ENCODE measurements at regions not wholly inside any gene's neighbourhood (a gene's known extent, or its start where the extent isn't known, plus 50 kb on each side); places are given as distances from the start of the nearest gene placed in this dataset.
A peak's percentile ranks its signal among the peaks of the same experiment; 100 is the strongest.

- DNase-seq (ENCODE audit: low spot score), result peak; percentile 43
Observed at GRCh38 chr2:236718207-236718992, 148.8 kb downstream of the ACKR3 start.

GRCh38 chr2:236719192-236719635 lies 149.6 kb downstream of the ACKR3 start:
- DNase-seq (ENCODE audit: low spot score), result no peak

- DNase-seq (ENCODE audit: low spot score), result no peak
Observed at GRCh38 chr2:236720974-236721540, 151.4 kb downstream of the ACKR3 start.

- DNase-seq (ENCODE audit: low spot score), result no peak
Observed at GRCh38 chr2:236724200-236724599, 154.6 kb downstream of the ACKR3 start.

DNA sequence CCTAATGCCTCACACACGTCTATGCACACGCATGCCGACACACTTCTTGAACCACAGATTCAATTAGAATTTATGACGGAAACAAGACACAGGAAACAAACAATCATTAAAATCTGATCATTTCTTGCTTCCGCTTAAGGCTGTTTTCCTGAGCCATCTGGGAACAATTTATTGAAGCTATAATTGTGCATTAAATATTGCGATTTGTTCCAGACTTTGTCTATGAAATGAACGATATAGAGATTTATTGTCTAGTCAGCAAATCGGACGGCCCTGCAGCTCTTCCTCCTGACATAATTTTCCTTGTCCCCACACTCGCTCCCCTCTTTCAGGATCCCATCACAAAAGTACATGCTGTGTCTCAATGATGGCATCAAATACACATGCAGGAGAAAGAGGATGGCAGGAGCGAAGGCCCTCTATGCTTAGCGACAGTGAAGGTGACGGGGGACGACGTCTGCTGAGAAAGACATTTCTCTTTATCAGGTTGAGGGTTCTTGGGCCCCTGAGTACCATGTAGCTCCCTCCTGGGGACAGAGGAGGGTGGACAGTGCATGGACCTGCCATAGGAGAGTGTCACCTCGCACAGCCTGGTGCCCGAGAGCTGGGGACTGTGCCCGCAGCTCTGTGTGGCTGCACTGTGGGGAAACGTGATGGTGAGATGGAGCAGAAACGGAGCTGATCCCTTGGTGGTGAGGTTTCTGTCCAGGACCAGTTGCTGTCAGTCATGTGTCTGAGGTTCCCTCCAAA lies 157.3 kb downstream of the ACKR3 start:
- DNase-seq (ENCODE audit: low spot score), result no peak

- no peak for DNase-seq (ENCODE audit: low spot score)
Observed at GRCh38 chr2:236728916-236729670, 159.5 kb downstream of the ACKR3 start.

DNA sequence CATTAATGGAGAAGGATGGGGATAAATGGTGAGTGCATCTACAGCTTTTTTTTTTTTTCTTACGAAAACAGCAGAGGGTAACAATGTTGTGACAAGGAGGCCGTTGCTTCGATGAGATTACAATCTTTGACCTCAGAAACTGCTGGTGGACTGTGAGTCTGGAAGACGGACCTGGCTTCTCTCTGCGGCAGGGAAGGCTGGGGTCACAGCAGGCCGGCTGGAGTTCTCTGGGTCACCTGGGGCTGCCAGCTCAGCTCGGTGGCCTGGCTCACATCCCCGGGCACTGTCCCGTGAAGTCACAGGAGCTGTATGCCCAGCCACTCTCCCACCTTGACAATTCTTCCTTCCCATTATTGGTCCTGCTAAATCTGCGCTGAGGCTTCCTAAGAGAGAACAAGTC lies 160.8 kb downstream of the ACKR3 start:
- no peak for DNase-seq (ENCODE audit: low spot score)

DNA sequence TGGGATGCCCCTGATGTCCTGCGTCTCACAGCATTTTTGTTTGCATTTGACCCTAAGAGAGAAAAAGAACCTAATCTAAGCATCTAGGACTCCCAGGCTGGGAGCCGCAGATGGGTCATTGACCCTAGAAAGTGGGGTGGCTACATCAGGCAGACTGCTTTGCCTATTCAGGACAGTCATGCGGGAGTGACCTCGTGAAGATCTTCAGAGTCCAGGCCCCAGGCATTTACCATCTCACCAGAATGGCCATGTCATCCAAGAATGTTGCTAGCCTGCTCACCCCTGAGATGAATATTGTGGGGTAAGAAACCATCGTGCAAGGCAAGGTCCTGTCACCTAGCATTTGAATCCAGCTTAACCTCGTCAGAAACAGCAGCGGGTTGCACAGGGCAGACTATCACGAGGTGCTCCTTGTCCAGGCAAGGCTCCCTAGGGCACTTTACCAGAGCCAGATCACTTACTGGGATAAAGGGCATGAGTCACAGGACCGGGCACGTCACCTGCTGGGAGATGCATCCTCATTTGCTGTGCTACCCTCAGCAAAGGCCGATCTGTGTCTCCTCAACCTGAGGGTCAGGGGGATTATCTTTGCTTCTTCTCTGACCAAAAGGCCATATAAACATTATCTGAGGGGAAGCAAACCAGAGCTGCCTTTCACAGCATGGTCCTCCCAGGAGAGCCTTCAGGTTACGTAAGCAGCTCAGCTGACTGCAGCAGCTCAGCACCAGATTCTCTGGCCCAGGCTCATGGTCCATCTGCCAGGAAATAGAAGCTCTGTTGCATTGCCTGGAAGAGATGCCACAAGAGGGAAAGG lies 162.3 kb downstream of the ACKR3 start:
- DNase-seq (ENCODE audit: low spot score), result peak; percentile 53

- DNase-seq (ENCODE audit: low spot score), result no peak
Observed at GRCh38 chr2:236733156-236733555, 163.5 kb downstream of the ACKR3 start.

- no peak for DNase-seq (ENCODE audit: low spot score)
Observed at GRCh38 chr2:236735825-236736238, 166.2 kb downstream of the ACKR3 start.

DNA sequence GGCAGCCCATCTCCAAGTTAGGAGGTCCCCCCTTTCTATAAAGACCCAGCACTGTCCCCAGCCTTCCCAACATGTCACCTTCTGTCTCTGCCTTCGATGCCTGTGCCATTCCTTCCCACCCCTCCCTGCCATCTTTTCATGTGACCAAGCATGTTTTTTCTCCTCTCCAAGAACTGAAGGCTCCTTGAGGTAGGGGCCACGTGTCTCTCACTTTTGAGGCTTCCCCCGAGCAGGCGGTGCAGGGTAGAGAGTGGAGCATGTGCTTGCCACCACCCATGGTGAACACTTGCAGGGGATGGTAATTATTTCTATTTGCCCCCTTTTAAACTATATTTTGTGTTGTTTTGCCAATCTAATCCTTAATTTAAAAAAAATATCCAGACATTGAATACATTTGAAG lies 168.4 kb downstream of the ACKR3 start:
- DNase-seq (ENCODE audit: low spot score), result no peak

DNA sequence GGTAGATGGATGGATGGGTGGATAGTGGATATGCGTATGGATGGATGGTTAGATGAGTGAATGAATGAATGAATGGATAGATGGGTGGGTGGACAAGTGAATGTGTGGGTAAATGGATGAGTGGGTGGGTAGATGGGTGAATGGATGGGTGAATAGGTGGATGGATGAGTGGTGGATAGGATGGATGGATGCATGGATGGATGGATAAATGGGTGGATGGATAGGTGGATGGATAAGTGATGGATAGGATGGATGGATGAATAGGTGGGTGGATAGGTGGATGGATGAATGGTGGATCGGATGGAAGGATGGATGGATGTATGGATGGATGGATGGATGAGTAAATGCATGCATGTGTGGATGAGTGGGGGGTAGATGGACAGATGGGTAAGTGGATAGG lies 169.3 kb downstream of the ACKR3 start:
- no peak for DNase-seq (ENCODE audit: low spot score)

GRCh38 chr2:236739663-236740062 lies 170.0 kb downstream of the ACKR3 start:
- DNase-seq (ENCODE audit: low spot score), result no peak

DNA sequence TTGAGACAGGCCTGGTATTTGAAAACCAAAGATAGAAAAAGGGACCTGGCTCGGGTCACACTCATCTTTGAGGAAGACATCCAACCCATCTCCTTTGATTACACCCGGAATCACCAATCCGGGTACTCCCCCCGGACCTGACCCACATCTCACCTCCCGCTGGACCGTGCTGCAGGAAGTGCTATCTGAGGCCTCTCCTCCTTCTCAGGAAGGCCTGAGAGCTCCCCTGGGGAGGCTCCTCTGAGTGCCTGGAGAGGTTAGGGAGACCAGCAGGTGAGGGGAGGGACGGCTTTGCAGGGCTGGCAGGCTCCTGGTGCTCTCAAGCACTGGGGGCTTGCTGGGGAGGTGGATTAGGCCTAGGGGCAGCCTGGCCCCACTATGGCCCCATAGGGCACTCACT lies 170.9 kb downstream of the ACKR3 start:
- no peak for DNase-seq (ENCODE audit: low spot score)

DNA sequence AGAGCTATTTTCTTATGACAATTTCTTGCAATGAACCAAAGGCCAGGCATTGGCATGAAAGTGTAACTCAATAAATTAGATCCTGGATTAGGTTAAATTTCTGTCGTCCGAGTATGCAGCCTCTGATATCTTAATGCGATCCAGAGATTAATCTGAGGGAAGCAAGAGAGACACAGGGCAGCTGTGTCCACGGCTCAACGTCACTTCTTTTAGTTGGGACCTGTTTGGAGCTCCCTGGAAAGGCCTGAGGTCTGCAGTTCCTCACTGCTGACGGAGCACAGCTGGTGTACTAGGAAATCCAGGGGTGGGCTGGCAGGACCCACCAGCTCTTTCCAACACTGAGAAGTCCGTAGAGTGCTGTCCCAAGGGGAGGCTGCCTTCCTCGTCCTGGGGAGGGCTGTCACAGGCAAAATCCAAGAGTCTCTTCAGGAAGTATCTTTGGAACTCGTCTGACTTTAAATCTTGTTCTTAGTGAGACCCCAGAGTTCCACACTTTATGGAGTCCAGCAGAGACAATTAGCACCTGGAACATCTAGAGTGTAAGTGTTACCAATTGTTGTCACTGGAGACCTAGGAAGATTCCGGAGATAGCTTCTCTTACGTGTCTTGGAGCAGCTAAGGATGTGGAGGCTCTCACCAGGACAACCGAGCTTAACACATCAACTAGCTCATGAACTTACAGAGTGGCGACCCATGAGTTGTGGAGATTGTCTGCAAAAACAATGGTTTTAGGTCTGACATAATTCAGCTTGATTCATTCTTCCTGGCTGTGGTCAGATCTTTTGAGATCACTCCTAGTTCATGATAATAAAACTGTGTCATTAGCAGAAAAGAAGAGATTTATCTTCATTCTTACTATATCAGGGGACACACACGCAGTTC lies 173.7 kb downstream of the ACKR3 start:
- peak; percentile 62 for DNase-seq (ENCODE audit: low spot score)

DNA sequence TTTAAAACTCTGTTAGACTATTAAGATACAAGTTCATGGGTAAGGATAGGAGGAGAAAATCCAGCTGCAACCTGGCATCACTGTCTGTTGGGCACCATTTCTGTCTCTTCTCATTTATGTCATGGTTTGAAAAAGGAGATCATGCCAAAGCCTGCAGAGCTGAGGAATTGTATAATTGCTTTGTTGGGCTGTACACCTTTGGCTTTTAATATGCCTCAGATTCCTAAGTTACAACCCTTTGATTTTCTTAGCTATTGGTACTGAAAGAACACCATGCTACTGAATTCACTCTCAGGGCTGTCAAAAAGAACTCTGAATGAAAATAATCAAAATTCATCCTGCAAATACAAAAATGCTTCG lies 174.3 kb downstream of the ACKR3 start:
- no peak for DNase-seq (ENCODE audit: low spot score)

- DNase-seq (ENCODE audit: low spot score), result peak; percentile 30
Observed at GRCh38 chr2:236744281-236744705, 174.7 kb downstream of the ACKR3 start.

DNA sequence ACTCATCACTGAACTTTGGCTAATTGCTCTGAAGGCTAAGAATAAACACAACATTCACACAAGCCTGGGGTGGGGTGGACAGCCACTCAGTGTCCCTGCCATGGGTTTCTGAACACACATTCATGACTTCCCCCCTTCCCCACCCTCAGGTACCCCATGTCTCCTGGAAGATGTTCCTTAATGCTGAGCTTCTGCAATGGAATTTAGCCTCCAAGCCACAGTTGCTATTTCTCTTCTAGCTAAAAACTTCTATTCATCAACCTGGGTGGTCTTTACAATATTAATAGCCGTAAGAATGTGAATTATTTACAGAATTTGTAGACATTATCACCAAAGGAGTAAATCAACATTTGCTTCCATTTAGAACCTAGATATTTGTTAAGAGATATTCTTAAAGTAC lies 175.1 kb downstream of the ACKR3 start:
- DNase-seq (ENCODE audit: low spot score), result no peak

DNA sequence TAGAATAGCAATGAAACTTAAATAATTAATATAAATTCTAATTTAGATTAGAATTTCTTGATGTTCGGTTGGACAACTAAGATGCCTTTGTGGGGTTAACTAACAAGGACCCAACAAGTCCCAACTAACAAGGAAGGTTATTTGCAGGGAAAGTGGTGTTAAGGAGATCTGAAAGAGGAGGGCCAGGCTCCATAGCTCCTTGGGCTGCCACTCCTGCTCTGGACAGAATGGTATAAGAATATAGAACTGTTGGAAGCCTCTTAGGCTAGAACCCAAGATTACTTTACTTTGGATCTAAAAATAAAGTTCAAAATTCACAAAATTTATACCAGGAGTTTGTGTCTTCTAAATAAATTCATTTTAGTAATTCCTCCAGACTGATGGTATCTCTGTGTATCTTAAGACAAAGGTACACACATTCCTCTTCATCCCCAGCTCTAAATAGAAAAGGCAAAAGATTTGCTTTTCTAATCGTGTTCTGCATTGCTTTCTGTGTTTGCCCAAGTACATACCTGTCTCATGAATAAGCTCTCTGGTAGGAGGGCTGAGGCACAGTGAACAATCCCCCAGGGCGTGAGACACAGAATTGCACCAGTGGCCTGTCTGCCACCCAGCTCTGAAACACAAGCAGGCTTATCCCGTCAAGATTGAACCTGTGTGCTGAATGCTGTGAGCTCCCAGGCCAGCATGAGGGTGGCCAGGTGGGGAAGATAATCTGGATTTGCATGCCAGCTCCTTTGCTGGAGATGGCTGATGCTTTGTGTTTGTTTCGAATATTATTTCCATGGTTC lies 176.0 kb downstream of the ACKR3 start:
- peak; percentile 85 for DNase-seq (ENCODE audit: low spot score)

DNA sequence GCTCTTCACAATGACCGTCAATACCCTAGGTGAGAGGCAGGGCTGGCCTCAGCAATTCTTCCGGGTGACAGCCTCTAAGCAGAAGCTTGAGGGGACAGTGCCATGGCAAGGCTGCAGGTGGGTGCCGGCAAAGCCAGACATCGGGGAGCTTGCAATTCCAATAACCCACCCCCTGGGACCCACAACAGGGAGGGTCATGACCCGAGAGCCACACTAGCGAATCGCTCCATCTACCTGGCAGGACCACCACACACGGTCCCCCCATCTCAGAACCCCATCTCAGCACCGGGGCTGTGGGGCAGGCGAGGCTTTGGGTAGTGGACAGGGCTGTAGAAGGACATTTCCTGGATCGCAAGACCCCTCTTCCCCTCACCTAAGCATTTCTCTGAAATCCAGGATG lies 177.2 kb downstream of the ACKR3 start:
- DNase-seq (ENCODE audit: low spot score), result no peak
